PFSK-1 (cell line): ENCODE measurements at regions not wholly inside any gene's neighbourhood (a gene's known extent, or its start where the extent isn't known, plus 50 kb on each side); places are given as distances from the start of the nearest gene placed in this dataset.

ENCODE experiments used
- FOXP2 ChIP-seq: optimal IDR thresholded peaks from 2 replicates; pipeline ENCODE3; 2011; ENCODE audit warnings: borderline replicate concordance, control low read depth, inconsistent platforms; ENCODE audit not compliant: insufficient read depth; ENCODE audit errors: extremely low read length, extremely low read depth
- POLR2AphosphoS5 ChIP-seq: IDR thresholded peaks from 2 replicates; pipeline ENCODE4 v1.6.1; 2012; ENCODE audit warnings: low read depth, mild to moderate bottlenecking, control low read depth, low read length, moderate library complexity
- REST ChIP-seq, 2 experiments: IDR thresholded peaks; 2 replicates each; pipeline versions ENCODE4 v1.6.1 to v1.8.0; 2011 to 2012; ENCODE audit warnings: low read depth in 2 of 2, low read length in 2 of 2, control low read depth in 1 of 2, inconsistent platforms in 1 of 2, mild to moderate bottlenecking in 1 of 2, moderate library complexity in 1 of 2; ENCODE audit not compliant: insufficient read depth in 1 of 2
- SIN3A ChIP-seq: IDR thresholded peaks from 2 replicates; pipeline ENCODE4 v1.6.1; 2012; ENCODE audit warnings: mild to moderate bottlenecking, low read length, moderate library complexity, borderline replicate concordance; ENCODE audit not compliant: insufficient read depth
- TAF1 ChIP-seq: IDR thresholded peaks from 2 replicates; pipeline ENCODE4 v1.6.1; 2012; ENCODE audit warnings: low read length, control low read depth, borderline replicate concordance; ENCODE audit not compliant: insufficient read depth

DNA sequence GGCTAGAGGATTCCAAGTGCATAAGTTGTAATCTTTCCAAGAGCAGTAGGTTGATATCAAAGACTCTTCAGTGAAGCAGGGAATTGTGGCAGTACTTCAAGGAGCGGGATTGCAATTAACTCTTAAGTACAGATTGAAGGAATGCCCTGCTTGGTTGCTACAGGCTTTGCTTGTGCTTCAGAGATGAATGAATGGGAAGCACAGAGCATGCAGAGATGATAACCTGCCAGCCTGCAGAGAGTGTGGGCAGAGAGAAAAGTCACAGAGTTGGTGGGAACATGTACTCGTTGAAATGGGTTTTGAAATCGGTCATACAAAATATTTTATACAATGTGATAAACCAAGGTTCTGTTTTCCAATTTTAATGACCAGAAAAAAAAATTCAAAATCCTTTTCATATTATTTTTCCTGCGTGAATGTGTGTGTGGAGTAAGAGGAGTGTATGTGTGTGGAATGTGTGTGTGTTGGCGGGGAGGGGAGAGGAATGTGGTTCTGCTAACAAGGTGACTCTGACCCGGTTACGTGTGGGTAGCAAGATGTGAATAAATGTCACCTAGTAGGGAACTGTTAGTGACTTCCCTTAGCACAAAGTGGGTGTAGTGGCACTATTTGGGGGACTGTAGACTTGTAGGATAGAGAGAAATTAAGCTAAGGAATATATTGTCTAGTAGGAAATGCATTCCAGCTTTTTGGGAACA lies 697.8 kb downstream of the GATA3 start:
- TF ChIP-seq POLR2AphosphoS5, result no peak
- no peak for TF ChIP-seq TAF1
- no peak for TF ChIP-seq REST (IDR thresholded peaks at IDR 0.05; ENCODE audit: insufficient read depth in 1 of 2, low read depth in 2 of 2, low read length in 2 of 2)
- no peak for TF ChIP-seq SIN3A
- TF ChIP-seq FOXP2, result no peak
